Retinal pigment epithelial cell (primary cell): ENCODE measurements at regions not wholly inside any gene's neighbourhood (a gene's known extent, or its start where the extent isn't known, plus 50 kb on each side); places are given as distances from the start of the nearest gene placed in this dataset.

ENCODE experiments used
- DNase-seq: peaks from one replicate; pipeline ENCODE4 v3.0.0-alpha.2; 2010; ENCODE audit warnings: low read depth
- H3K4me3 ChIP-seq: 2 replicates; pipeline ENCODE4 v1.5.1; 2011; ENCODE audit warnings: mild to moderate bottlenecking, low read length, control low read depth, moderate library complexity
- CTCF ChIP-seq: conservative IDR thresholded peaks from 2 replicates; pipeline ENCODE4 v1.5.1; 2011; ENCODE audit warnings: low read depth, low read length, control low read depth, inconsistent platforms

- DNase-seq = no peak
- H3K4me3 ChIP-seq = no peak overlapping the region
- TF ChIP-seq CTCF = no peak
Observed at GRCh38 chr22:48218889-48219420, 1456.5 kb downstream of the TBC1D22A start.

GRCh38 chr22:48217596-48217995 is 1455.1 kb downstream of the TBC1D22A start:
- no peak overlapping the region for H3K4me3 ChIP-seq
- TF ChIP-seq CTCF = no peak
- no peak for DNase-seq

- TF ChIP-seq CTCF = no peak
- DNase-seq = no peak
- no peak overlapping the region for H3K4me3 ChIP-seq
Observed at GRCh38 chr22:48212727-48213126, 1450.3 kb downstream of the TBC1D22A start.

- DNase-seq = no peak
- no peak overlapping the region for H3K4me3 ChIP-seq
- no peak for TF ChIP-seq CTCF
Observed at GRCh38 chr22:48210812-48211211, 1448.4 kb downstream of the TBC1D22A start.

GRCh38 chr22:48210198-48210580 is 1447.7 kb downstream of the TBC1D22A start:
- no peak for DNase-seq
- no peak for TF ChIP-seq CTCF
- H3K4me3 ChIP-seq = no peak overlapping the region

GRCh38 chr22:48209473-48210197 is 1447.2 kb downstream of the TBC1D22A start:
- no peak overlapping the region for H3K4me3 ChIP-seq
- DNase-seq = no peak
- TF ChIP-seq CTCF = no peak

GRCh38 chr22:48208894-48209293 is 1446.4 kb downstream of the TBC1D22A start:
- TF ChIP-seq CTCF = no peak
- DNase-seq = no peak
- H3K4me3 ChIP-seq = no peak overlapping the region
